ENCODE measurements at regions not wholly inside any gene's neighbourhood (a gene's known extent, or its start where the extent isn't known, plus 50 kb on each side); places are given as distances from the start of the nearest gene placed in this dataset.
"Not testable (repeated sequence)": the region's sequence is repeated elsewhere in the genome, so short reads cannot be mapped to it uniquely, and the experiment has no call there.

DNA sequence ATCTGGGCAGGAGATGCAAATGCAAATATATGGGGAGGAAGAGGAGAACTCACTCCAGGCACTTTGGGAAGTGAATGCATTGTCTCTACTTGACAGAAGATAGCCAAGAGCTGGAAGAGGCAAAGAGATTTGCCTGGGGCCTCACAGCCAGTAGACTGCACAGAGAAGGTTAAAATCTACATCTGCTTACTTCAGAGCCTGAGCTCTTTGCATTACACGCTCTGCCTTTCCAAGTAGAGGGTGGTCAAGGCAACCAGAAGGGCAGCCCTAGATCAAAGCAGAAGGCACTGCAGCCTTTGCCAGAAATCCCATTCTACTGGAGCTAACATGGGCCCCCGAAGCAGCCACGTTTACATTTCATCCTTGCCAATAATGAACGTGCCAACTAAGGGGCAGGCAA is 407.2 kb upstream of the CCL2 start:
- intact Hi-C loops (cut with DNase I): no loop called here
- no peak for DNase-seq

DNA sequence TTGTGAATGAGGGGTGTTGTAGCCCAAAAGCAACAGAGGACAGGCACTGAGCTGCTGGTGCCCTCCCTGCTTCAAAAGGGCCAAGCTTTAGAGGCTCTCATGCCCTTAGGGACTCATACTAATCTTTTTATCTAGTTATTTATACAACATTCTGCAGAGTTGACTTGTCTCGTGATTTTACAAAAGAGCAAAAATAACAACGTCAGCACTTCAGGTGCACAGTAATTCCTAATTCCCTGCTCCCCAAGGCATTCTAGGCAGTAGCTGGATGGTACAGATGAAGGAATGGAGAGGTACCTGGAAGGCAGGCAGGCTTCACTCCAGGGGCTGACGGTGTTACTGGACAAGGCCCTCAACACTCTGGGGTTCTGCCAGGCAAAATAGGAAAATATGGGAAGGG is 406.7 kb upstream of the CCL2 start:
- no peak for DNase-seq
- intact Hi-C loops (cut with DNase I): no loop called here

DNA sequence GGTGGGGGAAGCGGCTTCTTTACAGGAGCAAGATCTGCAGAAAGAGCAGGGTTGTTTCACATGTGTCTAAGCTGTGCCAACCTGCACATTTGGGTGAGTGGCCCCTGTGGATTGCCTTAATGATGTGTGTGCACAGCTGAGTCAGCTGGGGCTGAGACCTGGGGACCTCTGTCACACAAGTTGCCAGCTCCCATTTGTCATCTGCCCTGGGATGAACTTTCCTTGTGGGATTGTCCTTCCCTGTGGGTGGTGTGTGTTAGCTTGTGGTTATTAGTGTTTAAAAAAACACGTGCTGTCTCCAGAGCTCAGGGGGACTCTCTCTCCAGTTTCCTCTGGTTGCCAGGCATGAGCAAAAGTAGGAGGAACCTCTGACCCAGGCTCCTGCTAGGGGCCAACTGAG is 400.5 kb upstream of the CCL2 start:
- intact Hi-C loops (cut with DNase I): no loop called here

DNA sequence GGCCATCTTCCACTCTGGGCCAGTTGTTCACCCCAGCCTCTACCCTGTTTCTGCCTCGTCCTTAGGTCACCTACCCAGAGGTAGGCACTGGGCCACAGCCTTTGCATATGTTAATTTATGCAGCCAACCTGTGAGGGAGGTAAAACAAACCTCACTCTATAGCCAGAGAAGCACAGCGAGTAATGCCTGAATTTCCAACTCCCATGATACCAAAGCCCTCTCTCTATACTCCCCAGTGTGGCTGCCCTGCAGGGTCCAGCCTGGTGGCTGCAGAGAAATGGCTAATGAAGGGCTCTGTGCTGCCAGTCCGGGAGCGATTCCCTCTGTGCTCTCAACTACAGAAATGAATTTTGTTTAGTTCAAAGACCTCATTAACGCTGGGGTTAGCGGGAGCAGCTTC is 397.0 kb upstream of the CCL2 start:
- DNase-seq: no peak

More for the DNA sequence above, 400.5 kb upstream of the CCL2 start:
- no peak for DNase-seq

DNA sequence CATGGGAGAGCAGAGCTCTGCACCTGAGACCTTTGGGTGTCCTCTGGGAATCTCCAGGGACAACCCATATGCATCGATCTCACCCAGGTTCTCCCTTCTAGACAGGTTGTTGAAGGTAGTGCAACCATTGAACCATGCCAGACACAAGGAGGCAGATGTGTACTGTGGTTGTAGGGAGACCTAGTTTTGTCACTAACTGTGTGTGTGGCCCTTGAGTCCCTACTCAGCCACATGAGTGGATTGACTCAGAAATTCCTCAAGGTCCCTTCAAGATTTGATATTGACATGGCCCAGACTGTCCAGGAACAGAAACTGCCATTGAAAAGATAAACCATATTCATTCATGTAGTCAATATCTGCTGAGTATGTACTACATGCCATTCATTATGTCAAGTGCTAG is 396.4 kb upstream of the CCL2 start:
- intact Hi-C loops (cut with DNase I): no loop called here
- DNase-seq: no peak

More for the DNA sequence above, 397.0 kb upstream of the CCL2 start:
- intact Hi-C loops (cut with DNase I): no loop called here

DNA sequence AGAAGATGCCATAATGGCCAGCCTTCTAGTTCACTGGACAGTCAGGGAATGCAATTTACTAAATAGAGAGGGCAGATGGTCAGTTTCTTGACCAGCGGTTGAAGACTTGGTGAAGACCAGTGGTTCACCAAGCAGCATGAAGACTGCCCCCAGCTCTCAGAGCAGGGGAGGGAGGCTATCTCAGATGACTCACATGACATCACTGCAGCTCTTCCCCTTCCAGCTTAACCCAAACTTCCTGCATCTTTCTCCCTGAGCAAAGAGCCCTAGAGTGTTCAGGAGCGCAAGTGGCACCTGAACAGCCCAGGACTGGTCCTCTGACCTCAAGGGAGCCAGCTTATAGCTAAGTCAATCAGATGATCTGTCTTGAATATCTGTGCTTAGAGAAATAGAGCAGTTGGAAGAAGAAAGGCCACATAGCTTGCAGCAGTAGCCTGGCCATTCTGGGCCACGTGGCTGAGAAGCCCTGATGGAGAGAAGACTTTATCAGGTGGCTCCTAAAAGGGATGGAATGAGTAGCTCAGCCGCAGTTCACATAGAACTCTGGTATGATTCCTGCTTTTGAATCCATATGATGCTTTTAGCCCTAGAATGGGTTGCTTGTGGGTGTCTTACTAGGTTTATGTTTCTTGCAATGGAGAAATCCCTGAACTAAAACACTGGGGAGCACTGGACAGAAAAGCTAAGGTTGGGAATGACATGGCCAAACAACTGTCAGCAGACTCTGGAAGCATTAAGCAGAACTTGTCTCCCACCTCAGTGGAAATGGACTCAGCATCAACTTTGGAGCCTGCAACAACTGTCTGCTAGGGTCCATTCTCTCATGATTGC is 392.1 kb upstream of the CCL2 start:
- DNase-seq: no peak
- intact Hi-C loops (cut with DNase I): no loop called here

DNA sequence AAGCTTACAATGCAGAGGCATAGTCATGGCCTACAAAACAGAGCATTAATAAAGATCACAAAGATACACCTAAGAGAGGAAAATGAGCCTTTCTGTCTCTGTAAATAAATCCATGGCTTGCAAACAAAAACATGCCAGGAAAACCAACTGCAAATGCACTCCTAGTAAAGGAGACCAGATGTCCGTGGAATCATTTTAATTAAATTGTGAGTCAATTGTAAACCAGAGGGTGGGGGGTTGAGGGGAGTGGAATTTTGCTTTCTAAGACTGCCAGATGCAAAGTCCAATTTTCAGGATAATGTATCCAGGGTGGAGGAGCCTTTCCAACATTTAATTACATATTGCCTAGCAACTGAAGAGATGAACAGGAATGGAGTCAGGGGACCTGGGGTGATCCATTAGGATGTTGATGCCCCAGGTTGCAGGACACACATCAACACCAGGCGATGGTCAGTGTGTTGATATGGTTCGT is 390.3 kb upstream of the CCL2 start:
- DNase-seq: no peak
- intact Hi-C loops (cut with DNase I): no loop called here

DNA sequence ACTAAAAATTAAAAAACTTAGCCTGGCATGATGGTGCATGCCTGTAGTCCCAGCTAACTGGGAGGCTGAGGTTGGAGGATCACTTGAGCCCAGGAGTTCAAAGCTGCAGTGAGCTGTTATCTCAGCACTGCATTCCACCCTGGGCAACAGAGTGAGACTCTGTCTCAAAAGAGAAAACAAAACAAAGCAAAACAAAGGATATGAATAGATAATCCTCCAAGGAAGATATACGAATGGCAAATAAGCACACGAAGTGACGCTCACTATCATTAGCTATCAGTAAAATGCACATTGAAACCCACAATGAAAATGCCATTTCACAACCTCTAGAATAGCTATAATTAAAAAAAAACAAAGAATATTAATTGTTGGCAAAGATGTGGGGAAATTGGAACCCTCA is 386.2 kb upstream of the CCL2 start:
- intact Hi-C loops (cut with DNase I): no loop called here
- DNase-seq: no peak

DNA sequence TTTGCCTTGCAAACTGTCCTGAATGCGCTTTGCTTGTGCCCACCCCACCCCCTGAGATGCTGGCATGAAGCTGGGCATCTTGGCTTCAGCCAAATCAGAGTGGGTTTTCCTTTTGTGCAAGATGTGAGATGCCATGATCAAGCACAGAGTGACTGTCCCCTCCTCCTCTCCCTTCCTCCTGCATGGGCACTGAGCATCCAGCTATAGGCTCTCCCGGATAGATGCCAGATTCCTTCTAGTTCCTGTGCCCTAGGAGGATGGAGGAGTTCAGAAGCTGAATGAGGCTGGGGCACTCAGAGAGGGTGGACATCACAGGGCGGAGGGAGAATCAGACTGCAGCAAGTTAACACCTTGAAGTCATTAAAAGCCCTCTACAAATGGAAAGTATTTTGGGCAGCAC is 384.1 kb upstream of the CCL2 start:
- intact Hi-C loops (cut with DNase I): no loop called here
- no peak for DNase-seq

DNA sequence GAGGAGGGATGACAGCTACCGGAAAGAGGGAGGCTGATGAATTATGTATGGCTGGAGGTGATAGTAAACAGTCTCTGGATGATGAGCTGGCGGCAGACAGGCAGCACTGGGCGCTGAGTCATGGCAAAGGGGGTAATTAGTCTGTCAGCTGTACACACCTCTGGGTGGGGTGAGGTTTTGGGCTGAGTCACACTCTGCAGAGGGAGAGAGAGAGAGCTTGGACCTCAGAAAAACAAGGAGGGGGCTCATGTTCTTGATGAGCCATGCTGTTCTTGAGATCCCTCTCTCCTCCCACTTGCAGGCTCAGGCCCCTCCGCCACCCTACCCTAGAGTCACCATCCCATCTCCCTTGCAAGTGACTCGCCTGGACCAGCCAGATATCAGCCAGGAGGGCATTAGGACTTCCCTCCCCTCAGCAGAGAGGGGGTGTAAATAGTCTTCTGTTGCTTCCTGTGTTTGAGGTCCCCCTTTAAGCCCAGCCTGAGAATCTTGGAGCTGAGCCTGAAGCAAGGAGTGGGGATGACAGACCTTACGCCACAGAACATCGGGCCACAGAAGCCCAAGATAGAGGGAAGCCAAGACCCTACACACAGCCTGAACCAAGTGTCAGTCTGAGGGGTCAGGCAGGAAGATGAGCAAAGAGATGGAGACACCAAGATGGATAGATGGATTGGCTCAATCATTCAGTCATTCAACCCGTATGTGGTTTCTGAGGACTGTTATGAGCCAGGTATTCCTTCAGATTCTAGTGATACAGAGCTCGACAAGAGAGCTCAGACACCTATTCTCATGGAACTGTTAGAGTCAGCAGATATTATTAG is 383.2 kb upstream of the CCL2 start:
- DNase-seq: peak; percentile 1 to 86 (median 53)
- intact Hi-C loops (cut with DNase I): no loop called here

DNA sequence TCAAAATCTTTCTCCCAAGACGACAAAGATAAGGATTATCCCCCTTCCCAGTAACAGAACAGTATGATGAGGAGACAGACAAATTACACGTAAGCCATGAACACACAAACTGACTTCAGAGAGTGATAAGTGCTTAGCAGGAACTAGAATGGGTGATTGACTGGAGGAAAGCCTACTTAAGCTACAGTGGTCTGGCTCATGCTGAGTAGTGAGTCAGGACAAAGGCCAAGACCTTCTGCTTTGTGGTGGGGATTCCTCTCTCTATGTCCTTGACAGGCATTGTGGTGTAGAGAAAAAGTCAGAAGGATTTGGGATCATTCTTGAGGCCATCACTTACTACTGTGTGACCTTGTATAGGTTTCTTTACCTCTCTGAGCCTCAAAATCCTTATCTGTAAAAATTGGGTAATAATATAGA is 381.9 kb upstream of the CCL2 start:
- no peak for DNase-seq
- intact Hi-C loops (cut with DNase I): no loop called here

DNA sequence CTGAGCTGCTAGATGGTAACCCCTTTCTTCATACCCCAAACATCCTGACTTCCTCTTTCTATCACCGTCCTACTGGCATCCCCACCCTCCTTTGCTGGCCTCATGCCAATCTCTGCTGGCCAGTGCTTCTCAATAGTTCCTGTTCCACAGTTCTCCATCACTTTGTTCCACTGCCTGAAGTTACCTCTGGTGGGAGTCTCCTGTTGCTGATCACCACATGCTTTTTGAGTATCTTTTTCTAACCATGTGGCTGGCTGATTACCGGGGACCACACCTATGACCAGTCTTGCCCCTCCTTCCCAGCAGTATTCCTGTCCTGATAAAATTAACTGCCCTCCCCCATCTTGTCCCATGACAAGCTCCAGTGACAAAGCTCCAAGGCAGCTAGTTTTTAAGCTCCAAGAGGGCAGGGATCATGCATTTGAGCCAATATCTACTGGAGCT is 380.4 kb upstream of the CCL2 start:
- intact Hi-C loops (cut with DNase I): no loop called here
- peak in 7 of 42 donors; percentile 2 to 28 (median 14) for DNase-seq

DNA sequence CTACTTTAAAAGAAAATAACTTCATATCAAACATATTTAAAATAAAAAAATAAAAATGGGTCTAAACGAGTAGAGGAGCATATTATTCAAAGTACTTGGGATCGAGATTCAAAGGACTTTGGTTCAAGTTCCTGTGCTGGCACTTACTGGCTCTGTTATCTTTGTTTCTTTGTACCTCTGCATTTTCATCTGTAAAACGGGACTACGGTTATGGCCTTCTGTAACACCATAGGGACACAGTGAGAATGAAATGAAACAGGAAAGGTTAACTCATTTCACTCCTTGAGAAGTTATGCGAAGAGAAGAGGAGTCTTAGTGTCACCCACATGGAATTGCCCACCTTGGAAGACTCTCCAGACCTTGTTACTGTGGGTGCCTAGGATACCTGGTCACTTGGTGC is 379.1 kb upstream of the CCL2 start:
- no peak for DNase-seq
- intact Hi-C loops (cut with DNase I): no loop called here

DNA sequence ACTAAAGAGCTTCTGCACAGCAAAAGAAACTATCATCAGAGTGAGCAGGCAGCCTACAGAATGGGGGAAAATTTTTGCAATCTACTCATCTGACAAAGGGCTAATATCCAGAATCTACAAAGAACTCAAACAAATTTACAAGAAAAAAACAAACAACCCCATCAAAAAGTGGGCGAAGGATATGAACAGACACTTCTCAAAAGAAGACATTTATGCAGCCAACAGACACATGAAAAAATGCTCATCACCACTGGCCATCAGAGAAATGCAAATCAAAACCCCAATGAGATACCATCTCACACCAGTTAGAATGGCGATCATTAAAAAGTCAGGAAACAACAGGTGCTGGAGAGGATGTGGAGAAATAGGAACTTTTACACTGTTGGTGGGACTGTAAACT is 372.8 kb upstream of the CCL2 start:
- DNase-seq; intact Hi-C loops (cut with DNase I): not testable (repeated sequence)

DNA sequence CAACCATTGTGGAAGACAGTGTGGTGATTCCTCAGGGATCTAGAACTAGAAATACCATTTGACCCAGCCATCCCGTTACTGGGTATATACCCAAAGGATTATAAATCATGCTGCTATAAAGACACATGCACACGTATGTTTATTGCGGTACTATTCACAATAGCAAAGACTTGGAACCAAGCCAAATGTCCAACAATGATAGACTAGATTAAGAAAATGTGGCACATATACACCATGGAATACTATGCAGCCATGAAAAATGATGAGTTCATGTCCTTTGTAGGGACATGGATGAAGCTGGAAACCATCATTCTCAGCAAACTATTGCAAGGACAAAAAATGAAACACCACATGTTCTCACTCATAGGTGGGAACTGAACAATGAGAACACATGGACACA is 372.4 kb upstream of the CCL2 start:
- DNase-seq; intact Hi-C loops (cut with DNase I): not testable (repeated sequence)

DNA sequence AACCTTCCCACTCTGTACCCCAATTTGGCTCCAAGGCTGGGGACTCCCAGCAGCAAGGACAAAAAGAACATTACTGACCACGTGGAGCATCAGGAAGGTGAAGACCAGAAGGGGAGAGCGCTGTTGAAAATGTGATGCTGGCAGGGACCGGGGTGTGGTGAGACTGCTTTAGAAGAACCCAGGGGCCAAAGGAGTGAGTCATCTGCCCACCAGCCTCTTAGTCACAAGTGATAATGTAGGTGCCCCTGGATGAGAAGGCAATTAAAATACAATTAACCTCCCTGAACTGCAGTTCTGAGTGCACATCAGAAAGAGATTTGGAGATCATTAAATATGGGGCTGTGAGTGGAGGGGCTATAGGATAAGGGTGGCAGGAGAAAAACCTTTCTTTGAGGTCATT is 366.6 kb upstream of the CCL2 start:
- intact Hi-C loops (cut with DNase I): no loop called here
- no peak for DNase-seq

DNA sequence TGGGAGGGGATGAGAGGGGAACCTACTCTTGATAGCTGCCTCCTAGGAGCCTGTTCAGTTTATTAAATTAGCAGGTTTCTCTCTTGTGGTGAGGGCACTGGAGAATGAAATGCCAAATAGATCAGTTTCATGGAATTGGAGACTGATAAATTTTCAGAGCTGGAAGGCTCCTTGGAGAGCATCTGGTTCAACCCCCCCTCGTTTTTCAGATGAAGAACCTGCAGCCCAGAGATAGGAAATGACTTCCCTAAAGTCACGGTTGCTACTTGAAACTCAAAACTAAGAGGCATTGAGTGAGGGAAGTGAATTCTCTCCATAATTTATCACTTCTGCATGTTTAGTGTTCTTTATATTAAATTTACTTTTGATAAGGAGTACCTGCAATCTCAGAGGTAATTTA is 366.0 kb upstream of the CCL2 start:
- no peak for DNase-seq
- intact Hi-C loops (cut with DNase I): no loop called here

DNA sequence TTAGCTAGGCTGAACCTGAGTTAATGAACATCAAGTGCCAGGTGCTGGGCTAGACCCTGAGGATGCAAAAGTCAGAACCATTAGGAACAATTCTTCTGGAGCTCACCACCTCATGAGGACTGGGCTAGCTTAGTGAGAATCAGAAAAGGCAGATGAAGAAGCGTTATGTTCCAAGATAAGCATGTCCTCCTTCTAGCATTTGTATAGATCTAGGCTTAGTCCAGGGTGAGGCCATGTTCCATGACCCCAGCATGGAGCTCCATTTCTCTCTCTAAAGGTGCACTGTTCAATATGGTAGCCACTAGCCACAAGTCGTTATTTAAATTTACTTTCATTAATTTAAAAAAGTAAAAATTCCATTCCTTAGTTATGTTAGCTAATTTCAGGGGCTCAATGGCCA is 365.3 kb upstream of the CCL2 start:
- intact Hi-C loops (cut with DNase I): no loop called here
- DNase-seq: no peak

DNA sequence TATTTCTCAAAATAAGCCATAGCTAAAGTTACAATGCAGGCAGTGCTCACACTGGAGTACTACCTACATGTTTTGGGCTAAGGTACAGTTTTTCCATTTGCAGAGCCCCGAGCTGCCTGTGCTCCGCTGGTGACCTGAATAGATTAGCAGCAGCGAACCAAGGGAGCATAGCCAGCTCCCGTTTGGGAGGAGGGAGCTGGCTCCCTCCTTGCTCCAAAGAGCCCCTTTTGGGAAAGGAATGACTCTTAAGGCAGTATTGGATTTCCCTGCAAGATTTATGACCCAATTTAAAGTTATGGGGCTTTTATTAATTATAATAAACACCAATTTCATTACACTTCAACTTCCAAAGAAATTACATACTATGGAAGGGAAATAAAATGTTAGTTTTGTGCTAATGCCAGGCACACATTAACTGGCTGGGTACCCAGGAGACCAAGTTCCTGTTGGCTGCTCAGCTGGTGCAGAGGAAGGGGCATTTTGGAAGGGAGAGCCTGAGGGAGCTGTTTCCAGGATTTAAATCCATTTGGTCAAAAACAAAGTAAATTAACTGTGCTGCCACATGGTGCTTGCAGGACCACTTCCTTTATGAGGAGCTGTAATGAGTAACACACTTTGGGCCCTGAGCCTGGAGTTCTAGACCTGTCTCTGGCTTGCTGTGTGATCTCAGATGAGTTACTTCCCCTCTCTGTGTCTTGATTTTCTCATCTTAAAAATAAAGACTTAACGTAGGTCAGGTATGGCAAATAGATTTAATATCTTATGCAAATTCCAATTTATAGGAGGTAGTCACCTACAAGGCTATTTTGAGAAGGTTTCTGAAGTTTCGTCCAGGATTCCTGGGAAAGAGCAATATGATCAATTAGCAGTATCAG is 362.1 kb upstream of the CCL2 start:
- intact Hi-C loops (cut with DNase I): no loop called here
- DNase-seq: no peak

All from head of caudate nucleus (tissue), 42 donors.